ENCODE measurements at regions not wholly inside any gene's neighbourhood (a gene's known extent, or its start where the extent isn't known, plus 50 kb on each side); places are given as distances from the start of the nearest gene placed in this dataset.

- TF ChIP-seq POLR2A (IDR thresholded peaks at IDR 0.05) (no peak), EP300 (IDR thresholded peaks at IDR 0.05) (no peak), CTCF (IDR thresholded peaks at IDR 0.05) (no peak), POLR2AphosphoS5 (IDR thresholded peaks at IDR 0.05) (no peak)
- Histone ChIP-seq H3K9me3 (no peaks in the 10 kb centered on the region), H3K27ac (no peak overlapping the region), H3K36me3 (no peaks in the 10 kb centered on the region), H3K4me1 (no peaks in the 10 kb centered on the region), H3K4me3 (no peak overlapping the region), H3K27me3 (no peaks in the 10 kb centered on the region)
- WGBS, 2 donors (ENCODE audit: low coverage in 1 of 2), result 72 to 73% methylated on average over 5 of the region's 5 CpGs
- ATAC-seq, result no peak
Measured at GRCh38 chr4:119946359-119946758, 120.3 kb downstream of the MAD2L1 start.

- no peak overlapping the region for H3K4me3 ChIP-seq
- no peaks in the 10 kb centered on the region for H3K27me3 ChIP-seq
- 75 to 87% methylated on average over 1 of the region's 1 CpG for WGBS, 2 donors (ENCODE audit: low coverage in 1 of 2)
- TF ChIP-seq CTCF (IDR thresholded peaks at IDR 0.05) (no peak), POLR2A (IDR thresholded peaks at IDR 0.05) (no peak), POLR2AphosphoS5 (IDR thresholded peaks at IDR 0.05) (no peak), EP300 (IDR thresholded peaks at IDR 0.05) (no peak)
- H3K36me3 ChIP-seq, result no peaks in the 10 kb centered on the region
- no peaks in the 10 kb centered on the region for H3K9me3 ChIP-seq
- H3K27ac ChIP-seq, result no peak overlapping the region
- H3K4me1 ChIP-seq, result no peaks in the 10 kb centered on the region
- no peak for ATAC-seq
Measured at GRCh38 chr4:119942806-119943205, 123.8 kb downstream of the MAD2L1 start.

- Histone ChIP-seq H3K36me3 (no peaks in the 10 kb centered on the region), H3K9me3 (no peaks in the 10 kb centered on the region), H3K27ac (no peak overlapping the region), H3K27me3 (no peaks in the 10 kb centered on the region), H3K4me1 (no peaks in the 10 kb centered on the region), H3K4me3 (no peak overlapping the region)
- 86 to 100% methylated on average over 1 of the region's 1 CpG for WGBS, 2 donors (ENCODE audit: low coverage in 1 of 2)
- no peak for TF ChIP-seq POLR2AphosphoS5 (IDR thresholded peaks at IDR 0.05)
- no peak for TF ChIP-seq EP300 (IDR thresholded peaks at IDR 0.05)
- no peak for TF ChIP-seq POLR2A (IDR thresholded peaks at IDR 0.05)
- no peak for TF ChIP-seq CTCF (IDR thresholded peaks at IDR 0.05)
- ATAC-seq, result no peak
Measured at GRCh38 chr4:119940557-119940956, 126.1 kb downstream of the MAD2L1 start.

GRCh38 chr4:119939071-119939995 is 127.3 kb downstream of the MAD2L1 start:
- ATAC-seq, result no peak
- TF ChIP-seq CTCF (IDR thresholded peaks at IDR 0.05) (no peak), POLR2AphosphoS5 (IDR thresholded peaks at IDR 0.05) (no peak), EP300 (IDR thresholded peaks at IDR 0.05) (no peak), POLR2A (IDR thresholded peaks at IDR 0.05) (no peak)
- Histone ChIP-seq H3K9me3 (no peaks in the 10 kb centered on the region), H3K36me3 (no peaks in the 10 kb centered on the region), H3K27me3 (no peaks in the 10 kb centered on the region), H3K4me1 (no peaks in the 10 kb centered on the region), H3K4me3 (no peak overlapping the region), H3K27ac (peak overlapping the region in 1 of 4 donors; percentile 12)
- 57 to 66% methylated on average over 6 of the region's 6 CpGs for WGBS, 2 donors (ENCODE audit: low coverage in 1 of 2)

GRCh38 chr4:119937746-119938145 is 128.9 kb downstream of the MAD2L1 start:
- no peak overlapping the region for H3K27ac ChIP-seq
- TF ChIP-seq EP300 (IDR thresholded peaks at IDR 0.05), result no peak
- TF ChIP-seq CTCF (IDR thresholded peaks at IDR 0.05), result no peak
- TF ChIP-seq POLR2AphosphoS5 (IDR thresholded peaks at IDR 0.05), result no peak
- TF ChIP-seq POLR2A (IDR thresholded peaks at IDR 0.05), result no peak
- no peak for ATAC-seq
- no peaks in the 10 kb centered on the region for H3K4me1 ChIP-seq
- no peaks in the 10 kb centered on the region for H3K9me3 ChIP-seq
- no peaks in the 10 kb centered on the region for H3K27me3 ChIP-seq
- no peak overlapping the region for H3K4me3 ChIP-seq
- no peaks in the 10 kb centered on the region for H3K36me3 ChIP-seq

Data from gastroesophageal sphincter (tissue), 4 donors.